Upper lobe of right lung (tissue), 1 donor: ENCODE measurements at regions not wholly inside any gene's neighbourhood (a gene's known extent, or its start where the extent isn't known, plus 50 kb on each side); places are given as distances from the start of the nearest gene placed in this dataset.

Source experiments
- ATAC-seq: fragments of 200-7000 bp; cut with Tn5 transposase; one replicate; pipeline ENCODE4 v1.9.1; 2020; ENCODE audit warnings: mild to moderate bottlenecking, moderate library complexity
- DNase-seq: peaks from one replicate; pipeline ENCODE4 v3.0.0-alpha.2; 2020
- H3K27ac ChIP-seq: fragments of 200-600 bp; one replicate; pipeline ENCODE4 v1.8.0; 2022
- H3K27me3 ChIP-seq: fragments of 200-600 bp; one replicate; pipeline ENCODE4 v1.8.0; 2022; ENCODE audit warnings: mild to moderate bottlenecking
- H3K36me3 ChIP-seq: fragments of 200-600 bp; one replicate; pipeline ENCODE4 v1.8.0; 2022
- H3K4me1 ChIP-seq: fragments of 200-600 bp; one replicate; pipeline ENCODE4 v1.8.0; 2022
- H3K4me3 ChIP-seq: fragments of 200-600 bp; one replicate; pipeline ENCODE4 v1.8.0; 2022; ENCODE audit warnings: mild to moderate bottlenecking
- H3K9me3 ChIP-seq: fragments of 200-600 bp; one replicate; pipeline ENCODE4 v1.8.0; 2022
- intact Hi-C: fragments of 100-400 bp; cut with DNase I; formaldehyde crosslinking; loops from one replicate; pipeline ENCODE4 v1.11.0; 2022
- TF ChIP-seq, protein P1 (sequence below): fragments of 200-600 bp; IDR thresholded peaks from one replicate; pipeline ENCODE4 v1.8.0; 2022; ENCODE audit warnings: antibody characterized with exemption
- donor health status: DM: no; HTN: yes; CAD: no; lungs with severe emphysema.

DNA sequence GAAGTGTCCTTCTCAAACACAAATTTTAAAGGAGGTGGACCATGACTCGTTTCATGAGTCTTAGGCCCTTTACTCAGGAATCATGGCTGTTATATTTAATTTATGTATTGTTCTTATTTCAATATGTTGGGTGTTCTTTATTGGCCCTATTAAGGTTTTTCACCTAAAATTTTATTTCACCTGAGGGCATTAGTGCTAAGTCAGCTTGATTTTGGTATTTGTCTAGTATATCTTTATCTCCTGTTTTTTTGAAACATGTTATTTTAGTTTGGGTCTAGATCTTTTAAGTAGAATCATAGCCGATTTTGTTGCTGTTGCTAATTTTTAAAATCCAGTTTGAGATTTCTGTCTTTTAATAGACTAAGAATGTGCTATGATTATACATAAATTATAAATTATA is 430.4 kb downstream of the RPS6KC1 start:
- H3K36me3 ChIP-seq = no peaks in the 10 kb centered on the region
- no peaks in the 10 kb centered on the region for H3K4me1 ChIP-seq
- DNase-seq (no peak), ATAC-seq (no peak)
- no peak overlapping the region for H3K4me3 ChIP-seq
- H3K27ac ChIP-seq = no peak overlapping the region
- TF ChIP-seq, protein P1, sequence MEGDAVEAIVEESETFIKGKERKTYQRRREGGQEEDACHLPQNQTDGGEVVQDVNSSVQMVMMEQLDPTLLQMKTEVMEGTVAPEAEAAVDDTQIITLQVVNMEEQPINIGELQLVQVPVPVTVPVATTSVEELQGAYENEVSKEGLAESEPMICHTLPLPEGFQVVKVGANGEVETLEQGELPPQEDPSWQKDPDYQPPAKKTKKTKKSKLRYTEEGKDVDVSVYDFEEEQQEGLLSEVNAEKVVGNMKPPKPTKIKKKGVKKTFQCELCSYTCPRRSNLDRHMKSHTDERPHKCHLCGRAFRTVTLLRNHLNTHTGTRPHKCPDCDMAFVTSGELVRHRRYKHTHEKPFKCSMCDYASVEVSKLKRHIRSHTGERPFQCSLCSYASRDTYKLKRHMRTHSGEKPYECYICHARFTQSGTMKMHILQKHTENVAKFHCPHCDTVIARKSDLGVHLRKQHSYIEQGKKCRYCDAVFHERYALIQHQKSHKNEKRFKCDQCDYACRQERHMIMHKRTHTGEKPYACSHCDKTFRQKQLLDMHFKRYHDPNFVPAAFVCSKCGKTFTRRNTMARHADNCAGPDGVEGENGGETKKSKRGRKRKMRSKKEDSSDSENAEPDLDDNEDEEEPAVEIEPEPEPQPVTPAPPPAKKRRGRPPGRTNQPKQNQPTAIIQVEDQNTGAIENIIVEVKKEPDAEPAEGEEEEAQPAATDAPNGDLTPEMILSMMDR = no peak
- no peaks in the 10 kb centered on the region for H3K27me3 ChIP-seq
- intact Hi-C loops = no loop called here
- H3K9me3 ChIP-seq = no peaks in the 10 kb centered on the region

DNA sequence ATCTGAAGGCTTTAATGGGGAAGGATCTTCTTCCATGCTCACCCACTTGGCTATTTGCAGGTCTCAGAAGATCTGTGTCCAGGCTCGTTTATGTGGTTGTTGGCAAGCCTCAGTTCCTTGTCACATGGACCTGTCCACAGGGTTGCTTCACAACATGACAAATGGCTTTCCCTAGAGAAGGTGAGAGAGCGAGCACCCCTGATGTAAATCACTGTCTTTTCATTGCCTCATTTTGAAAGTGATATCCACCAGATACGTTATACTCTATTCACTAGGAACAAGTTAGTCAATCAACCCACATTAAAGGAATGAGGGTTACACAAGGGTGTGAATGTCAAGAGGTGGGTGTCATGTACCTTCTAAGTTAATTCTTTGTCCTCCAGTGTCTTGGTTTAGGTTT is 433.3 kb downstream of the RPS6KC1 start:
- no peak overlapping the region for H3K27ac ChIP-seq
- intact Hi-C loops = no loop called here
- no peaks in the 10 kb centered on the region for H3K4me1 ChIP-seq
- ATAC-seq (no peak), DNase-seq (no peak)
- TF ChIP-seq, protein P1 = no peak
- H3K27me3 ChIP-seq = no peaks in the 10 kb centered on the region
- H3K36me3 ChIP-seq = no peaks in the 10 kb centered on the region
- no peak overlapping the region for H3K4me3 ChIP-seq
- no peaks in the 10 kb centered on the region for H3K9me3 ChIP-seq

DNA sequence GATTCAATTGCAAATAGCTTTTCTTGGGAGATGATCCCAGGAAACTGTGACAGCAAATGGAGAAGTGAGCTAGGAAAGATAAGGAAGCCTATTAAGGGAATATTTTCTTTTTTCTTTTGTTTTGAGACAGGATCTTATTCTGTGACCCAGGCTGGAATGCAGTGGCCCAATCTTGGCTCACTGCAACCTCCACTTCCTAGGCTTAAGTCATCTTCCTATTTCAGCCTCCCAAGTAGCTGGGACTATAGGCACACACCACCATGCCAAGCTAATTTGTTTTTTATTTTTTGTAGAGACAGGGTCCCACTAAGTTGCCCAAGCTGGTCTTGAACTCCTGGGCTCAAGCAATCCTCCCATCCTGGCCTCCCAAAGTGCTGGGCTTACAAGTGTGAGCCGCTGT is 433.7 kb downstream of the RPS6KC1 start:
- TF ChIP-seq, protein P1 = no peak
- Histone ChIP-seq H3K27ac (no peak overlapping the region), H3K4me1 (no peaks in the 10 kb centered on the region), H3K4me3 (no peak overlapping the region), H3K9me3 (no peaks in the 10 kb centered on the region), H3K27me3 (no peaks in the 10 kb centered on the region), H3K36me3 (no peaks in the 10 kb centered on the region)
- intact Hi-C loops = no loop called here
- DNase-seq (no peak), ATAC-seq (no peak)

DNA sequence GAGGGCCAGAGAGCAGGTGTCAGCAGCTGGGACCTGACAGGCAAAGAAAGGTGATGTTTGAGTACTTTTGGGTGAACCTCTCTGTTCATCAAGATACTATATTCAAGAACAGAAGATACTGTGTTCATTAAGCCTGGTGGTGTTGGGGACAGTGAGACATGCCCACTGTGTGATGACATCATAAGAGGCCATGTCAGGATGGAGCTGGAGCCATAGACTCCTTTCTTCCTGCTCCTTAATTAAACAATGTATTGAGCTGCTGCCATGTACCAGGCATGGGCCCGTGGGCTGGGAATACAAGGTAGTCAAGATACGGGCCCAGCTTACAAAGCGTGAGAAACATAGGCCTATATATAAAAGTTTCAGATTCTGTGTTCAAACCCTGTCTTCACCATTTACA is 435.4 kb downstream of the RPS6KC1 start:
- H3K4me1 ChIP-seq = no peaks in the 10 kb centered on the region
- intact Hi-C loops = no loop called here
- H3K36me3 ChIP-seq = no peaks in the 10 kb centered on the region
- no peak for DNase-seq
- no peaks in the 10 kb centered on the region for H3K9me3 ChIP-seq
- TF ChIP-seq, protein P1 = no peak
- H3K27ac ChIP-seq = no peak overlapping the region
- no peaks in the 10 kb centered on the region for H3K27me3 ChIP-seq
- no peak overlapping the region for H3K4me3 ChIP-seq
- no peak for ATAC-seq

DNA sequence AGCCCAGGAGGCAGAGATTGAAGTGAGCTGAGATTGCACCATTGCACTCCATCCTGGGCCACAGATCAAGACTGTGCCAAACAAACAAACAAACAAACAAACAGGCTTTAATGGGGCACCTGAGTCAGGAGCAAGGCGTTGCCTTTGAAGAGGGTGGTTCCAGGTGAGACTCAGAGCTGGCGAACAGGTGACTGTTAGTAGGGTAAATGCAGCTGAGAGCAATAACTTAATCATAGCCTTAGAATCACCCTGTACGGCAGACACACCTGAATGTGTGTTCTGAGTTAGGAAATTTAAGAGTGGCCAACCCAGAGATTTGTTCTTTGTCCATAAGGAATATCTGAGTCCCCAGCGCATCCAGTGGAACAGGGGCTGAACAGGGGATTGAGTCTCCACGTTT is 440.4 kb downstream of the RPS6KC1 start:
- Histone ChIP-seq H3K36me3 (no peaks in the 10 kb centered on the region), H3K4me3 (no peak overlapping the region), H3K4me1 (no peaks in the 10 kb centered on the region), H3K27me3 (no peaks in the 10 kb centered on the region), H3K27ac (no peak overlapping the region), H3K9me3 (no peaks in the 10 kb centered on the region)
- ATAC-seq = no peak
- DNase-seq = no peak
- intact Hi-C loops = no loop called here
- TF ChIP-seq, protein P1 = no peak
